HG02938 (cell line): ENCODE measurements at regions not wholly inside any gene's neighbourhood (a gene's known extent, or its start where the extent isn't known, plus 50 kb on each side); places are given as distances from the start of the nearest gene placed in this dataset.
"Not testable (repeated sequence)": the region's sequence is repeated elsewhere in the genome, so short reads cannot be mapped to it uniquely, and the experiment has no call there.

ENCODE experiments used
- ATAC-seq: cut with Tn5 transposase; IDR thresholded peaks from one replicate; pipeline ENCODE4 v1.9.1; 2021; ENCODE audit warnings: mild to moderate bottlenecking, moderate library complexity; ENCODE audit not compliant: unreplicated experiment

DNA sequence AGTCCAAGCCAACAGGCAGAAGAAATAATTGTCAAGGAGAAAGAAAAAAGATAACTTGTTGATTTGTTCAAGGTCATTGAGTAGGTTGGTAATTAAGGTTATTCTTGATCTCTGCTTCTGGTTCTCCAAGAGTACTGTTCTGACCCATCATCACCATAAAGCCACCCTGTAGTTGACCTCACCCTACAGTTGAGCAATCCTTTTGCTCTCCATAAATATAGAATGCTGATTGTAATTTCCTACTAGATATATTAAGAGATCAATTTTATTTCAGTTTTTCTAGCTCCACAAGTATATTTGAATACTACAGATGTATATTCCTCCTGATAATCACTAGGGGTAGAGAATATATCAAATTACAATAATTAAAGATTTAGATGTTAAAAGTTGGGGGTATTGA lies 350.5 kb upstream of the PDE3A start:
- no peak for ATAC-seq

- ATAC-seq = no peak
These were observed 349.9 kb upstream of the PDE3A start for GRCh38 chr12:20018406-20018805.

GRCh38 chr12:20024194-20024593 lies 344.1 kb upstream of the PDE3A start:
- no peak for ATAC-seq

GRCh38 chr12:20028033-20028432 lies 340.3 kb upstream of the PDE3A start:
- ATAC-seq = no peak

- no peak for ATAC-seq
These were observed 337.5 kb upstream of the PDE3A start for GRCh38 chr12:20030826-20031225.

- no peak for ATAC-seq
These were observed 328.8 kb upstream of the PDE3A start for GRCh38 chr12:20039562-20039961.

DNA sequence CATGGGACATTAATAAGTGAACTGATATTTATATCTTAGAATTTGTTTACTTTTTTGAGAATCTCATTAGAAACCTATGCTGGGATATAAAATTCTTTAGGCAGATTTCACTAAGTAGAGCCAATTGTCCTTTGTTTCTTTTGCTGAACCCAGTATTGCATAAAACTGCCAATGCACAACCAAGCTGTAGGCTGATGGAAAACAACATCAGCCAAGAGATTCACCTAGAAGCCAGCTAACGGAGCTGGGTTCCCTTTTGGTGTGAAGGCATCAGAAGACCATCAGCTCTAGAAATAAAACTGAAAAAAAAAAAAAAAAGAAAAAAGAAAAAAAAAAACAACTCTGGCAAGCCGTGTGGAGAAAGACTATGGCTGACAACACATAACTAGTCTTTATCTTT lies 328.2 kb upstream of the PDE3A start:
- ATAC-seq = no peak

GRCh38 chr12:20040831-20041230 lies 327.5 kb upstream of the PDE3A start:
- ATAC-seq = no peak

DNA sequence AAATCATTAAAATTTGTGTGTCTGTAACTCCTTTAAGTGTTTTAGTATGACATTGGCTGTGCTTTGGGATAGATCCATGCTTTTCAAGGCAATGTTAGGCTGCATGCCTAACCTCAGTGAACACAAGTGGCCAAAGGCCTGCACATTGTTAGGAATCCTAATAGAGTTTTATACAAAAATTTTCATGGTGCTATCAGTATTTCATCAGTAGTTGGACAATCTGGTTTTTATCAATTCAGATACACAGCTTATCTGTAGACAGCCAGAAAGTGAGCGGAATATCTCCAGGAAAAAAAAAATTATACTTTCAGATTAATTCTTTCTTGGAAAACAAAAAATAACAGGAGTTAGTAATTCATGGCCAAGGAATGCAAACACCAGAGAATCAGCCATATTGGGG lies 324.0 kb upstream of the PDE3A start:
- ATAC-seq = no peak

DNA sequence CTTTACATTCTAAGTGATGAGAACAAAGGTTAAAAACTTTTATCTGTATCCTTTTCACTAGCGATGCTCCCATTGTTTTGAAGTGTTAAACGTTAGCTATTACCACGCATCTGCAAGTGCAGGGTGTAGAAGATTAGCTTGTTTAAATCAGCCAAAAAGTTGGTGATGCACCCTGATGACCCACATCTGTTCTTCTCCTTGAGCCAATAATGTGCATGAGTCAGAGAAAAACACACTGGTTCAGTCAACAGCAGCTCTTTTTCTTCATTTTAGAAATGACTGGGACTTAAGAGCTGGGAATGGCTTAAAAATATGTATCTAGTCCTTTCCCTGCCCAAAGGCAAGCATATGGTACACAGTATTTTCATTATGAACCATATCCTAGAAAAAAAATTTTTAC lies 323.5 kb upstream of the PDE3A start:
- no peak for ATAC-seq

DNA sequence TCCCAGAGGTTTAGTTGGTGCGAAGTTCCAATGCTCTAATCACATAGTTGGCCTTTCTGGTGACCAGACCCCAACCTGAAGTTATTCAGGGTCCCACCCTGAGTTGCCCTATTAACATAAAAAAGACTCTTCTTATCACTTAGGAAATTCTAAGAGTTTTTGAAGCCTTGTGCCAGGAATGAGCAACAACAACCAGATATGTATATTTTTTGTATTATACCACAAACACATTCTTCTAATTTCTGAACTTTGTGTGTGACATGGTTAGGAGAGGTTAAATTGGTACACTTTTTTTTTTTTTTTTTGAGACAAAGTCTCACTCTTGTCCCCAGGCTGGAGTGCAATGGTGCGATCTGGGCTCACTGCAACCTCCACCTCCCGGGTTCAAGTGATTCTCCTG lies 320.4 kb upstream of the PDE3A start:
- ATAC-seq = no peak

GRCh38 chr12:20050221-20050620 lies 318.1 kb upstream of the PDE3A start:
- no peak for ATAC-seq

DNA sequence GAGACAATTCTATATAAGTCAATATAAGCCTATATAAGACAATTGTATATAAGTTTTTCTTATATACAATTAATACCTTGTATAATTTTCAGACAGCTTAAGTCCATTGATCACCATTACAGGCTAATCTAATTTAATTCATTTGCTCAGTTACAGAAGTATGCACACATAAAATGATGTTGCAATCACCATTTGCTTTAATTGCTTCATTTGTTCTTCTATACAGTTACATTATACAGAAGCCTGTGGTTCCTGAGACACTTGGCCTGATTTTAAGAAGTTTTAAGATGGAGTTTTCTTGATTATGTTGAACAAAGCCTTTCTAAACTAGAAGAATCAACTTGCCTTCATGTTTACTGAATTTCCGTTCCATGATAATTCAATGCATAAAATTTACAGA lies 314.6 kb upstream of the PDE3A start:
- ATAC-seq = no peak

- ATAC-seq = no peak
These were observed 312.5 kb upstream of the PDE3A start for GRCh38 chr12:20055856-20056255.

DNA sequence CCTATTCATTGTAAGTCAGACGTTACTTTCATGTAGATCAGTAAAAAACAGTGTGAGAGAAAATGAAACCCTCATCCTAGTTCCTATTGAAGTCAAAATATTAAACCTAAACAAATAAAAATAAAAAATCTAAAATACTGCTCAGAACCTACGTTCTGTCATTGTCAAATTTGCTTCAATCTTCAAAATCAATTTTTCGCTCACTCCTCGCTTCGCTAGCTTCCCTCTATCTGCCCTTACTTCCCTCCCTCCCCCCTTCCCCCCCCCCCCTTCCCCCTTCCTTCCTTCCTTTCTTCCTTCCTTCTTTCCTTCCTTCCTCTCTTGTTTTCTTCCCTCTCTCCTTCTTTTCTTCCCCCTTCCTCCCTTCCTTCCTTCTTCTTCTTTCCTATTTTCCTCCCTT lies 310.9 kb upstream of the PDE3A start:
- no peak for ATAC-seq

DNA sequence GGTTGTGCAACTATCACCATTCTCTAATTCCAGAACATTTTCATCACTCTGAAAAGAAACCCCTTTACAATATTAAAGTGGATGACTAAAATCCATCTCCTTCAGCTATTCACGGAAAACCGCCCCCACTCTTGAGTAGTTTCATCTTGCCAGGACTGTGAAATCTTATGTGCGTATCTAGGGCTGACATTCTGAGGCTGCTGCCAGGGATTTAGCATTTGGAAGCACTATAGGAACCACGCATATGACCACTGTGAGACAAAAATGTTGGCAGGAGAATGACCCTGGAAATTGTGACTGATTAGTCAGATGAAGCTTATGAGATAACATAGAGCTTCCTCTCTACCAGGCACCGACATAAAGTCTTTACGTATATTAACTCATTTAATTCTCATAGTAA lies 305.2 kb upstream of the PDE3A start:
- ATAC-seq = no peak

DNA sequence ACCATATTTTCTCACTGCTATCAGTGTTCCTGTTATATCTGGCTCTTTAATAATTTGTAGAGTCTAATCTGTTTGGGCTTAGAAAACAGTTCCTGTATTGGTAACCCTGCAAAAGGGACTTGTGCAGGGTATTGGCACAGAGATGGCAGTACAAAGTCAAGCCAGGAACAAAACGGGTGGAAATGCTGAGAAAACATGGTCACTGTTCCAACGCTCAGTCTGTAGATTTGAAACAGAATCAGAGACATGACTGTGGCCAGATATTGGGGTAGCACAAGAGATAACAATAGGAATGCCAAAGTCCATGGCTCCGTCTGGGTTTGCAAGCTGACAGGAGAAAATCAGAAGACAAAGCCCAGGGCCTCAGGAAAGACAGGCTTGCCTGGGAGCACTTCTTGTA lies 290.7 kb upstream of the PDE3A start:
- ATAC-seq = no peak

DNA sequence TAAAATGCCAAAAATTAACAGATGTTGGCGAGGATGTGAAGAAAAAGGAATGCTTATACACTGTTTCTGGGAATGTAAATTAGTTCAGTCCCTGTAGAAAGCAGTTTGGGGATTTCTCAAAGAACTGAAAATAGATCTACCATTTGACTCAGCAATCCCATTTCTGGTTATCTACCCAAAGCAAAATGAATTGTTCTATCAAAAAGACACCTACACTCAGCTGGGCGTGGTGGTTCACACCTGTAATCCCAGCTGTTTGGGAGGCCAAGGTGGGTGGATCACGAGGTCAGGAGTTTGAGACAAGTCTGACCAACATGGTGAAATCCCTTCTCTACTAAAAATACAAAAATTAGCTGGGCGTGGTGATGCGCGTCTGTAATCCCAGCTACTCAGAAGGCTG lies 279.3 kb upstream of the PDE3A start:
- ATAC-seq = no peak

DNA sequence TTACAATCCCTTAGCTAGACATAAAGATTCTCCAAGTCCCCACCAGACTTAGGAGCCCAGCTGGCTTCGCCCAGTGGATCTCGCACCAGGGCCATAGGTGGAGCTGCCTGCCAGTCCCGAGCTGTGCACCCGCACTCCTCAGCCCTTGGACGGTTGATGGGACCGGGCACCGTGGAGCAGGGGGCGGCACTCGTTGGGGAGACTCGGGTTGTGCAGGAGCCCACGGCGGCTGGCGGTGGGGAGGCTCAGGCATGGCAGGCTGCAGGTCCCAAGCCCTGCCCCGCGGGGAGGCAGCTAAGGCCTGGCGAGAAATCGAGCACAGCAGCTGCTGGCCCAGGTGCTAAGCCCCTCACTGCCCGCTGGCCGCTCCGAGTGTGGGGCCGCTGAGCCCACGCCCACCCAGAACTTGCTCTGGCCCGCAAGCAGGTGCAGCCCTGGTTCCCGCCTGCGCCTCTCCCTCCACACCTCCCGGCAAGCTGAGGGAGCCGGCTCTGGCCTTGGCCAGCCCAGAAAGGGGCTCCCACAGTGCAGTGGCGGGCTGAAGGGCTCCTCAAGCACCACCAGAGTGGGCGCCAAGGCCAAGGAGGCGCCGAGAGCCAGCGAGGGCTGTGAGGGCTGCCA lies 275.0 kb upstream of the PDE3A start:
- not testable (repeated sequence) for ATAC-seq

- ATAC-seq = no peak
These were observed 271.9 kb upstream of the PDE3A start for GRCh38 chr12:20096430-20096829.

- no peak for ATAC-seq
These were observed 270.7 kb upstream of the PDE3A start for GRCh38 chr12:20097626-20098025.

DNA sequence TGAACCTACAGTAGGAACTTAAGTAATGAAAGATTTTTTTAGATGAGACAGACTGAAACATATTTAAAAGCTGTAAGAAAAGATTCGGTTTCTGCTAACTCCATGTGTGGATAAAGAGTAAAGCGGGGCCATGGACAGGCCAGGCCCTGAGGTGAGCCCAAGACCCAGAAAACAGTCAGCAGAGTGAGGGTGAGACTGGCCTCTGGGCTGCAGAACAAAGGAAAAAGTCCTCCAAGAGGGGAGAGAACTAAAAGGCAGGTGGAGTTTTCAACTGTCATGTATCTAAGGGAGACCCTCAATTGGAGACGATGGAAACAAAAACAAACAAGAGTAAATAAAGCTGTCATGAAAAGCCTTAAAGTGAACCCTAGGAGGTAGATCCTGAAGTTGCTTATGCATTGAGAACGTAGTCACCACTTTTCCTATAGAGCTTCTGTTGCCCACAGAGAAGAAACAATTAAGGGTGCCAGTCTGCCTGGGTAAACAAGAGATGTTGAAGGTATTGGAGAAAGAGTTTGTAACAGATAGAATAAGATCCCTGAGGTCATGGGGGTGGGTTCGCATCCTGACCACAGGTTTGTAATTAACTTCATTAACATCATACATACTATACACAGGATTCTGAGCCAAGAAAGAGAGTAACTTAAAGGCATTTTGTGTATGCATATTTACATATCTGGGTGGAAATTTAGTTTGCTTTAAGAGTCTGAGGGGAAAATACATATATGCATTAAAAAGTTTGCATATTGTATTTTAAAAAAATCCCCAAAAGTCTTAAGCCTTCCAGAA lies 268.7 kb upstream of the PDE3A start:
- no peak for ATAC-seq

GRCh38 chr12:20101046-20101445 lies 267.3 kb upstream of the PDE3A start:
- no peak for ATAC-seq
